C4-2B (cell line): ENCODE measurements at regions not wholly inside any gene's neighbourhood (a gene's known extent, or its start where the extent isn't known, plus 50 kb on each side); places are given as distances from the start of the nearest gene placed in this dataset.

Experiments used
- ZFX ChIP-seq: fragments of 450-650 bp; IDR thresholded peaks from 2 replicates; pipeline ENCODE4 v1.6.1; 2017
- TF ChIP-seq, protein P1 (sequence below): fragments of 450-650 bp; conservative IDR thresholded peaks from 2 replicates; pipeline ENCODE4 v1.5.1; 2017; ENCODE audit warnings: mild to moderate bottlenecking

DNA sequence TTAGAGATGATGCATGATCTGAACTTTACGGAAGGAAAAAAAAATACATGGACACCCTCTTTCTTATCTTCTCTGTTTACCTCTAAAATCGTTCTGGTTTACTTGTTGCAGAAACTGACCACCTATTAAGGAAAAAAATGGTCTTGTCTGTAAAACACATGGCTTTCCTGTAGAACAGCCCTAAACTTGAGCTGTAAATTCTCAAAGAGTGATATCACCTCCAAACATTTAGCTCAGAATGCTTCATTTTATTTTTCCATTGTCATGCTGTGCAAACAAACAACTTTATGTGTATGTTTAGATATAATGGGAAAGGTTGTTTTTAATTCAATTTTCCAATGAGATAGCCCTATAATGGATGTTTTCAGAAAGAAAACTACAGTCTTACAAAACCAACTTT is 237.4 kb upstream of the NR2F2 start:
- TF ChIP-seq, protein P1, sequence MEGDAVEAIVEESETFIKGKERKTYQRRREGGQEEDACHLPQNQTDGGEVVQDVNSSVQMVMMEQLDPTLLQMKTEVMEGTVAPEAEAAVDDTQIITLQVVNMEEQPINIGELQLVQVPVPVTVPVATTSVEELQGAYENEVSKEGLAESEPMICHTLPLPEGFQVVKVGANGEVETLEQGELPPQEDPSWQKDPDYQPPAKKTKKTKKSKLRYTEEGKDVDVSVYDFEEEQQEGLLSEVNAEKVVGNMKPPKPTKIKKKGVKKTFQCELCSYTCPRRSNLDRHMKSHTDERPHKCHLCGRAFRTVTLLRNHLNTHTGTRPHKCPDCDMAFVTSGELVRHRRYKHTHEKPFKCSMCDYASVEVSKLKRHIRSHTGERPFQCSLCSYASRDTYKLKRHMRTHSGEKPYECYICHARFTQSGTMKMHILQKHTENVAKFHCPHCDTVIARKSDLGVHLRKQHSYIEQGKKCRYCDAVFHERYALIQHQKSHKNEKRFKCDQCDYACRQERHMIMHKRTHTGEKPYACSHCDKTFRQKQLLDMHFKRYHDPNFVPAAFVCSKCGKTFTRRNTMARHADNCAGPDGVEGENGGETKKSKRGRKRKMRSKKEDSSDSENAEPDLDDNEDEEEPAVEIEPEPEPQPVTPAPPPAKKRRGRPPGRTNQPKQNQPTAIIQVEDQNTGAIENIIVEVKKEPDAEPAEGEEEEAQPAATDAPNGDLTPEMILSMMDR = no peak
- TF ChIP-seq ZFX = no peak
